Esophagus squamous epithelium (tissue), 4 donors: ENCODE measurements at regions not wholly inside any gene's neighbourhood (a gene's known extent, or its start where the extent isn't known, plus 50 kb on each side); places are given as distances from the start of the nearest gene placed in this dataset.

Experiments
- CTCF ChIP-seq, 6 experiments: fragments of 450-650 bp in 4 of 6; fragments of 200-600 bp in 2 of 6; sonication (generic) in 2 of 6; IDR thresholded peaks; one replicate each; pipeline ENCODE4 v1.5.1; 2016 to 2019; ENCODE audit warnings: antibody characterized with exemption in 6 of 6, mild to moderate bottlenecking in 4 of 6, moderate library complexity in 4 of 6
- POLR2A ChIP-seq, 4 donors: fragments of 450-650 bp; IDR thresholded peaks; one replicate each; pipeline ENCODE4 v1.6.1; 2017; ENCODE audit warnings: antibody characterized with exemption in 4 of 4, mild to moderate bottlenecking in 4 of 4, moderate library complexity in 3 of 4

- TF ChIP-seq CTCF (IDR thresholded peaks at IDR 0.05) (no peak), POLR2A (IDR thresholded peaks at IDR 0.05) (no peak)
These were observed 97.9 kb downstream of the RFLNA start for GRCh38 chr12:124392667-124393413.
